Effector memory CD8-positive, alpha-beta T cell (primary cell): ENCODE measurements at regions not wholly inside any gene's neighbourhood (a gene's known extent, or its start where the extent isn't known, plus 50 kb on each side); places are given as distances from the start of the nearest gene placed in this dataset.

Experiments used
- ATAC-seq: fragments of 150-1000 bp; cut with Tn5 transposase; replicated peaks from 2 replicates; pipeline ENCODE4 v1.10.0; 2021; ENCODE audit warnings: mild to moderate bottlenecking, moderate library complexity
- DNase-seq, 3 experiments: peaks; one replicate each; pipeline ENCODE4 v3.0.0; 2021
- H3K27ac Mint-ChIP-seq, 2 donors: one replicate each; pipeline ENCODE4 v1.8.0; 2022; ENCODE audit warnings: mild to moderate bottlenecking in 2 of 2, mixed read lengths in 2 of 2, moderate library complexity in 2 of 2
- H3K27me3 Mint-ChIP-seq, 2 donors: one replicate each; pipeline ENCODE4 v1.8.0; 2022; ENCODE audit warnings: mixed read lengths in 2 of 2
- H3K36me3 Mint-ChIP-seq: one replicate; pipeline ENCODE4 v1.8.0; 2022; ENCODE audit warnings: mild to moderate bottlenecking, moderate library complexity, mixed read lengths; ENCODE audit not compliant: insufficient read depth
- H3K4me1 Mint-ChIP-seq, 2 donors: one replicate each; pipeline ENCODE4 v1.8.0; 2022; ENCODE audit warnings: low read depth in 2 of 2, mixed read lengths in 2 of 2
- H3K4me3 Mint-ChIP-seq, 2 donors: one replicate each; pipeline ENCODE4 v1.8.0; 2022; ENCODE audit warnings: mild to moderate bottlenecking in 2 of 2, mixed read lengths in 2 of 2, moderate library complexity in 2 of 2
- H3K9me3 Mint-ChIP-seq, 2 donors: one replicate each; pipeline ENCODE4 v1.8.0; 2022; ENCODE audit warnings: mixed read lengths in 2 of 2

DNA sequence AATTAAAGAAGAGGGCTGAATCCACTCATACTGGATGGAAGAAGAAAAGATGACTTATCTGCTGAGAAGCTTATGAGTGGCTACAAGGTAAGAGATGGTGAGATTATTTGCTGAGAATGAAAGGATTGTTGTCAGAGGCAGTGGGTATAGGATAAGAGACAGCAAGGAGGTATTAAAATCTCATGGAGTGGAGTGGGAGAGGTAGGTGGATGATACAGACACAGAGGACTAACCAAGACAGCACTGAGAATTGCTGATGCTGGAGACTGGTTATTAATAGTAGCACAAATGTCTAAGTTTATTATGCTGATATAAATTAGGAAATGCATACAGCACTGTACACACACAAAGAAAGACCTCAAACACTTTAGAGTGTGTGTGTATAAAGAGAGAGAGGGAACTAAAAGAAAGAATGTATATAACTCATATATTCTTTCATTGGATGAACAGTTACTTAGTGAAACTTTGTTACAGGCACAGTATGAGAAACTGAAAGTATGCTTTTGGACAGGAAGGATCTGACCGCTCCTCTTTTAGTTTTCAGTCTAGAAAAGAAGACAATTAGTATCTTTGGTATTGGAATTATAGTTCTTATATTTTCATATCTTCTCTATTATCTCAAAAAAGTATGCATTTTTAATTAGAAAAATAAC, 543.1 kb downstream of the LRFN5 start:
- no peaks in the 10 kb centered on the region for H3K4me1 Mint-ChIP-seq
- peaks cover 5 to 18% of the 10 kb centered on the region in 2 donors for H3K9me3 Mint-ChIP-seq
- no peaks in the 10 kb centered on the region for H3K27me3 Mint-ChIP-seq
- no peak overlapping the region for H3K27ac Mint-ChIP-seq
- no peak for DNase-seq
- no peak for ATAC-seq
- no peaks in the 10 kb centered on the region for H3K36me3 Mint-ChIP-seq
- H3K4me3 Mint-ChIP-seq: no peak overlapping the region

DNA sequence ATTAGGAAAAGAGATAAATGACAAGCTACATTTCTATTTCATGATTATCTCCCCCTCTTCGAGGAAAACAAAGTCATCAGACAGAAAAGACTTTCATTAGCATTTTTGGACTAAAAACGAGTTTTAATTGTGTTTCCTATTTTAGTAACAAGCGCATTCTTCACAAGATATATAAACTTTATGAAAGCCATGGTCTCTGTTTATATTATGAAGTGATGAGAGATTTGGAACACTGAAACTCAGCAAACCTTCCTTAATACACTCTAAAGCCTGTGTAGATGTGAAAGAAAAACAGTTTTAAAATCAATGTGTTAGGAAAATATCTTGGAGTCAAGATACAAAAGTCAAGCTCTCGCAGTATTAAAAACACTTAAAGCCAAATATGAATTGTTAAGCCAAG, 539.1 kb downstream of the LRFN5 start:
- Mint-ChIP-seq H3K36me3 (no peaks in the 10 kb centered on the region), H3K4me3 (no peak overlapping the region), H3K9me3 (peaks cover 2 to 13% of the 10 kb centered on the region in 2 donors), H3K4me1 (no peaks in the 10 kb centered on the region), H3K27ac (no peak overlapping the region), H3K27me3 (no peaks in the 10 kb centered on the region)
- ATAC-seq (no peak), DNase-seq (no peak)

DNA sequence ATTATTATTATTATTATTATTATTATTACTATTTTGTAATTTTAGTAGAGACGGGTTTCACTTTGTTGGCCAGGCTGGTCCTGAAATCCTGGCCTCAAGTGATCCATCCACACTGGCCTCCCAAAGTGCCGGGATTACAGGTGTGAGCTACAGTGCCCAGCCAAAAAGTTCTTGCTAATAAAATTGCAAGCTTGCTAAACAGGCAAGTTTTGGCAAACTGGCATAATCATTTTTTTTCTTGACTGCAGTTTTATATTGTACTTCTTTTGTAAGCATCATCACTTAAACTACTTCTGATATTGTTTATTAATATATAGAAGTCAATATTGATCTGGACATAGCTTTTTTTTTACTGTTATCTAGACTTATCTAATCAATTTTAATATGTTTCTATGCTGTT, 536.4 kb downstream of the LRFN5 start:
- no peak for ATAC-seq
- DNase-seq: no peak
- Mint-ChIP-seq H3K27me3 (no peaks in the 10 kb centered on the region), H3K4me1 (no peaks in the 10 kb centered on the region), H3K4me3 (no peak overlapping the region), H3K9me3 (peaks cover 2 to 8% of the 10 kb centered on the region in 2 donors), H3K36me3 (no peaks in the 10 kb centered on the region), H3K27ac (no peak overlapping the region)

DNA sequence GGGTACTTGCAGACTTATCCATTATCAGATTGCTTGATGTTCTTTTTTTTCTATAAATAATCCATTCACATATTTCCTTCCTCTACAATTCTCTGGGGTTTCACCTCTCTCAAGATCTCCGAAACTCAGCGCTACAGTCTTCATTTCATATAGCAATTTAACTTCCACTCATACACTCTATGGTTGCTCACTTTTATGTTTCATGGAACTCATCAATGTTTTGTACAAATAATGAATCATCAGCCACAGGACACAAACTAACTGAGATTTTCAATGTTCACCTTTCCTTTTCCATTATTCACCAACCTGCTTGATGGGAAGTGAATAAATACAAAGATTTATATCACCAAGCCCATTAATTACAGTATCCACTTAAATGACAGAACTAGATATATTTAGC, 534.7 kb downstream of the LRFN5 start:
- ATAC-seq: no peak
- Mint-ChIP-seq H3K4me1 (no peaks in the 10 kb centered on the region), H3K9me3 (peaks cover 2 to 8% of the 10 kb centered on the region in 2 donors), H3K27me3 (no peaks in the 10 kb centered on the region), H3K36me3 (no peaks in the 10 kb centered on the region), H3K27ac (no peak overlapping the region), H3K4me3 (no peak overlapping the region)
- DNase-seq: no peak

DNA sequence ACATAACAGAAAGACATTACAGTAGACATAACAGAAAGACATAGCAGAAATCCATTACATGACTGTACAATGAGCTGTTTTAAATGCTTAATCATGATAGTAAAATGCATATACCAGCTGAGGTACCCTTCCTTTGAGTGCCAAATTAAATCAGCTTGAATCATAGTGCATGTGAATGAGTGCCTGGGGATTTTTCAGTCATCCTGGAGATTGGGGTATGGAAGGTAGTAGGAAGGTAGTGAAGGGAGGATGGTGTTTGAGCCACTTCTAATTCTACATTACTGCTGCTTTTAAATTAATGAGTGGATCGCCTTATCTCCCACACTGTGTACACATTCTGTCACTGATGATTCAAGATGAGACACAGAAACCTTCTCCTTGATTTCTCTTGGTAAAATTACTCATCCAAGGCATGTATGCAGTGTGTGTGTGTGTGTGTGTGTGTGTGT, 534.2 kb downstream of the LRFN5 start:
- Mint-ChIP-seq H3K9me3 (peaks cover 2 to 8% of the 10 kb centered on the region in 2 donors), H3K4me1 (no peaks in the 10 kb centered on the region), H3K4me3 (no peak overlapping the region), H3K36me3 (no peaks in the 10 kb centered on the region), H3K27me3 (no peaks in the 10 kb centered on the region), H3K27ac (no peak overlapping the region)
- no peak for DNase-seq
- ATAC-seq: no peak

DNA sequence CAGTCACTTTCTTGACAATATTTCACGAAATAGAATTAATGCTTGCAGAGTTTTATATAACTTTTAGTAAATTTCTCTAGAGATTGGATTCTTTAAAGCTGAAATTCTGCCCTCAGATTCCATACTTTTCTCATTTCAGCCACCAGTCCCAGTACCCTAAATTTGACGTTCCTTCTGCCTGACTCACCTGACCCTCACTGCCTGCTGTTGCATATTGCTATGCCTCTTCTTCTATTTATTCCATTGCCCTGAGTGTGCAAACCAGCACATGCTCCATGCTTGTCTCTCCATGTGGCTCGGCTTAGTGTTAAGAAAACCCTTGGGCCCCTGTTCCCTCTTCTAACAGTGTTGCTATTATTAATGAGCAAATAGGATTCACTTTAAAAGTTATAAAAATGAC, 533.3 kb downstream of the LRFN5 start:
- Mint-ChIP-seq H3K27ac (no peak overlapping the region), H3K4me1 (no peaks in the 10 kb centered on the region), H3K27me3 (no peaks in the 10 kb centered on the region), H3K36me3 (no peaks in the 10 kb centered on the region), H3K9me3 (peaks cover 2 to 10% of the 10 kb centered on the region in 2 donors), H3K4me3 (no peak overlapping the region)
- ATAC-seq (no peak), DNase-seq (no peak)

DNA sequence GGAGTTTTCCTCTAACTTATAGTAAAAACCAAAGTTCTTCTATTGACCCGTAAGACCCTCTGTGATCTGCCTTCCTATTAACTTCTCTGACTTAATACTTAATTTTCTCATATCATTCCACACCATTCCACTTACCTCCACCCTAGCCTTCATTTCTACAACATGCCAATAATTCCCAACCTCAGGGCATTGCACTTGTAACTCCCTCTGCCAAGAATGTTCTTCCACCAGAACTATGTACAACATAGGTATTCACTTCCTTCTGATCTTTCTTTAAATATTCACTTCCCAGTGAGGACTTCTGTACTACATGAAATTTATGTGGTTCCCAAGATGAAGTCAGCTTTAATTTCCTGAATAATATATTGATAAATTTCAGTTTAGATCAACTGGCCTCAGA, 531.7 kb downstream of the LRFN5 start:
- DNase-seq: no peak
- H3K9me3 Mint-ChIP-seq: peaks cover 4 to 16% of the 10 kb centered on the region in 2 donors
- H3K27me3 Mint-ChIP-seq: no peaks in the 10 kb centered on the region
- H3K4me3 Mint-ChIP-seq: no peak overlapping the region
- H3K36me3 Mint-ChIP-seq: no peaks in the 10 kb centered on the region
- ATAC-seq: no peak
- no peak overlapping the region for H3K27ac Mint-ChIP-seq
- H3K4me1 Mint-ChIP-seq: no peaks in the 10 kb centered on the region

DNA sequence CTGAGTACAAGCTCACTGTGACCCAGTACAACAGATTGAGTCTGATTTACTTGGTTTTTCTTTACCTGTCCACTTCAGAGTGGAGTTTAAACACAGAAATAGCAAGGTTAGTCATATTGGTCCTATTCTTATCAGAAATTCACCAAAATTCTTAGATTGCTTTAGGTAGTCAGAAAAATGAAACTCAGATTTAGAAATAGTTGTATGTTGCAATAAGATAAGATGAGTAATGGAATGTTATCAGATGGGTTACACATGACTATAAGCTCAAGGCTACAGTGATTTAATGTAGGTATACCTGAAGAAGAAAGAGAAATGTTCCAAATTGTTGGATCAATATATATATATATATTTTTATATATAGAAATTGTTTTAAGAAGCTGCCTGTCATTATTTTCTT, 524.1 kb downstream of the LRFN5 start:
- H3K27ac Mint-ChIP-seq: no peak overlapping the region
- H3K36me3 Mint-ChIP-seq: no peaks in the 10 kb centered on the region

DNA sequence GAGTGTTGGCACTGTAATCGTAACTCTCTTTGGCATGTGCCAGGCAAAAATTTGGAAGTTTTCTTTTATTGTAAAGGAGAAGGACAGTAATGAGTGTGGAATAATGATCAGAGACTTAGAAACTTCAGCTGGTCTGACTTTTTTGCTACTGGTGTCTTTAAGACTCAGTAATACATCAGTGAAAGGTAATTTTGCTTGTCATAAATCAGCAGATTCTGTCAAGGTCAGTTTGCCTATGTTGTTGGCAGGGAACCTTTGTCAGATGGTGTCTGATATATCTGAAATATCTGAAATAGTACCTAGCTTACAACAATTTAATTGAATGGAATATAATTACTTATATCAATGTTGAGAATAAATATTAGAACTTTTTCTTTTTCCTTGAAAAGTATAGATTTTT, 516.9 kb downstream of the LRFN5 start:
- H3K4me3 Mint-ChIP-seq: no peak overlapping the region
- no peak overlapping the region for H3K27ac Mint-ChIP-seq
- H3K9me3 Mint-ChIP-seq: peaks cover 9 to 12% of the 10 kb centered on the region in 2 donors
- DNase-seq (no peak), ATAC-seq (no peak)
- H3K27me3 Mint-ChIP-seq: no peaks in the 10 kb centered on the region
- H3K36me3 Mint-ChIP-seq: no peaks in the 10 kb centered on the region
- no peaks in the 10 kb centered on the region for H3K4me1 Mint-ChIP-seq

More for the DNA sequence above, 524.1 kb downstream of the LRFN5 start:
- H3K4me3 Mint-ChIP-seq: no peak overlapping the region
- no peaks in the 10 kb centered on the region for H3K4me1 Mint-ChIP-seq
- DNase-seq: no peak
- peaks cover 8 to 24% of the 10 kb centered on the region in 2 donors for H3K9me3 Mint-ChIP-seq
- no peak for ATAC-seq
- no peaks in the 10 kb centered on the region for H3K27me3 Mint-ChIP-seq

DNA sequence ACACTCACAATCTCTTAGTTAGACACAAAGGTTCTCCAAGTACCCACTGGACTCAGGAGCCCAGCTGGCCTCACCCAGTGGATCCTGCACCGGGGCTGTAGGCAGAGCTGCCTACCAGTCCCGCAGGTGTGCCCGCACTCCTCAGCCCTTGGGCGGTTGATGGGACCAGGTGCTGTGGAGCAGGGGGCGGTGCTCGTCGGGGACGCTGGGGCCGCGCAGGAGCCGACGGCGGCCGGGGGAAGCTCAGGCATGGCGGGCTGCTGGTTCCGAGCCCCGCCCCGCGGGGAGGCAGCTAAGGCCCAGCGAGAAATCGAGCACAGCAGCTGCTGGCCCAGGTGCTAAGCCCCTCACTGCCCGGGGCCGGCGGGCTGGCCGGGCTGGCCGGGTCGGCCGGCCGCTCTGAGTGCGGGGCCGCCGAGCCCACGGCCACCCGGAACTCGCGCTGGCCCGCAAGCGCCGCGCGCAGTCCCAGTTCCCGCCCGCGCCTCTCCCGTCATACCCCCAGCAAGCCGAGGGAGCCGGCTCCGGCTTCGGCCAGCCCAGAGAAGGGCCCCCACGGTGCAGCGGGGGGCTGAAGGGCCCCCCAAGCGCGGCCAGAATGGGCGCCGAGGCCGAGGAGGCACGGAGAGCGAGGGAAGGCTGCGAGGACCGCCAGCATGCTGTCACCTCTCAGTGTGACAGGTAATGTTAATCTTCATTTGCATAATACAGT, 506.8 kb downstream of the LRFN5 start:
- Mint-ChIP-seq H3K36me3 (no peaks in the 10 kb centered on the region), H3K9me3 (no peaks in the 10 kb centered on the region), H3K4me1 (no peaks in the 10 kb centered on the region), H3K27ac (no peak overlapping the region), H3K27me3 (no peaks in the 10 kb centered on the region), H3K4me3 (no peak overlapping the region)
- ATAC-seq (no peak), DNase-seq (no peak)

DNA sequence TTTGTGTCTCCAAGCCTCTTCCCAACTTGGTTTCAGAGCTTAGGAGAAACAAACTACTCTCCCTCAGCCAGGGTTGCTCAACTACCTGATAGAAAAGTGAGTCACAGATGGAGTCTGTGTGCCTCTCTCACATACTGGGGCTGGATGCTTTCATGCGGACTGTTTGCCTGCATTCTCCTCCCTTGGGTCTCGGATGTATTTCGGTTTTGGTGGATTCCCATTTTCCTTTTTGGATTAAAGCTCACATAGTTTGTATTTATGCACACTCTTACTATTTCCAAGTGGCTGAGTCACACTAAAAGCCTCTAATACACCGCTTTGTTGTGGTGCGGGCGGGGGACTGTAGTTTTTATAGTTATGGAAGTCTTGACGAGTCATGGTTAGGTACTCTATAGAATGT, 505.4 kb downstream of the LRFN5 start:
- peaks cover 0 to 1% of the 10 kb centered on the region in 2 donors for H3K9me3 Mint-ChIP-seq
- H3K4me1 Mint-ChIP-seq: no peaks in the 10 kb centered on the region
- H3K4me3 Mint-ChIP-seq: no peak overlapping the region
- H3K27me3 Mint-ChIP-seq: no peaks in the 10 kb centered on the region
- DNase-seq: no peak
- H3K36me3 Mint-ChIP-seq: no peaks in the 10 kb centered on the region
- H3K27ac Mint-ChIP-seq: no peak overlapping the region
- no peak for ATAC-seq

DNA sequence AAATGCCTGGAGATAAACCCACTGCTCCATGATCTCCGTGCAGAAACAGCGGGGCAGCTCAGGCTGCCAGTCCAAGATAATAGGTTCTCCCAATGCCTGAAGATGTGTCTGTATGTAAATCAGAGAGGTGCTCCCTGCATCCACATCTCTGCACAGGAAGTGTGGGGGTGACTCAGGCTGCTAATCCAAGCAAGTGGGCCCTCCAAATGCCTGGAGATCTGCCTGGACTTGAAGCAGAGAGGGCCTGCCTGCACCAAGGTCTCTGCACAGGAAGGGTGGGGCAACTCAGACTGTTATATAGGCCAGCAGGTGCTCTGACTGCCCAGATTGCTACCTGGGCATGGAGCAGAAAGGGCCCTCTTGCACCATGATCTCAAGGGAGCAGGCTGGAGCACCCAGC, 504.7 kb downstream of the LRFN5 start:
- no peaks in the 10 kb centered on the region for H3K4me1 Mint-ChIP-seq
- H3K36me3 Mint-ChIP-seq: no peaks in the 10 kb centered on the region
- no peak overlapping the region for H3K27ac Mint-ChIP-seq
- DNase-seq (no peak), ATAC-seq (no peak)
- H3K4me3 Mint-ChIP-seq: no peak overlapping the region
- H3K9me3 Mint-ChIP-seq: peaks cover 0 to 3% of the 10 kb centered on the region in 2 donors
- no peaks in the 10 kb centered on the region for H3K27me3 Mint-ChIP-seq

DNA sequence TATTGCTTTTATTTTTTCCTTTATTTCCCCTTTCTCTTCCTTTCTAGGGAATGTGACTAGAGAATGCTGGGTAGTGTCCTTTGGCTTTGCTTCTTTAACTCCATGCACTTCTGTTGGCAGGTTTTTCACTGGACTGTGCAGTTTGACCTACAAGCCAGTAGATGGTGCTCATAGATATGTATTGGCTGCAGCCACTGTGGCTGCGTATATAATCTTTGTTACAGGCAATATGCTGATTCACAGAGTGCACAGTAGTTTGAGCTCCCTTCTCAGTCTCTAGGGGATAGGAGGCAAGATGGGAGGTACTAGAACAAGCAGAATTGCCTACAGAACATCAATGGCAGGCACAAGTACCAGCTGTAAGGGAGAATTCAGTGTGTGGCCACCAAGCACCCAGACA, 503.5 kb downstream of the LRFN5 start:
- Mint-ChIP-seq H3K27ac (no peak overlapping the region), H3K36me3 (no peaks in the 10 kb centered on the region), H3K9me3 (peaks cover 0 to 3% of the 10 kb centered on the region in 2 donors), H3K4me1 (no peaks in the 10 kb centered on the region), H3K4me3 (no peak overlapping the region), H3K27me3 (no peaks in the 10 kb centered on the region)
- ATAC-seq (no peak), DNase-seq (no peak)

DNA sequence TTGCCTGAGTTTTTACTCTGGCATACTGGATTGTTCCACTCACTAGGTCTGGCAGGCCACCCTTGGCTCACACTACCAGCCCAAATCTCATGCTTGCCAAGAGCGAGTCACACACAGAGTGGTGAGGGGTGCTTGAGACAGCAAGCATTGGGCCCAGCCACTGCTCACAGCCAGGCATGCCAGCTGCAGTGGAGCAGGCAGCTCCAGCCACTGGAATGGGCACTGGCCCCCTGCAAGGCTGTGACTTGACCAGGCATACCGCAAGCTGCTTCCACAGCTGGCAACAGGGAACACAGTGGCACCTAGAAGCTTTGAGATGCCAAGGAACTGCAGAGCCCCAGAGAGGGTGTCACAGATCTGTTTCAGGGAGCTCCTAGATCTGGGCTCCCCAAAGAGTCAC, 488.5 kb downstream of the LRFN5 start:
- no peaks in the 10 kb centered on the region for H3K27me3 Mint-ChIP-seq
- no peak overlapping the region for H3K4me3 Mint-ChIP-seq
- H3K9me3 Mint-ChIP-seq: peaks cover 0 to 7% of the 10 kb centered on the region in 2 donors
- no peaks in the 10 kb centered on the region for H3K4me1 Mint-ChIP-seq
- ATAC-seq: no peak
- no peak overlapping the region for H3K27ac Mint-ChIP-seq
- no peaks in the 10 kb centered on the region for H3K36me3 Mint-ChIP-seq
- DNase-seq: no peak
